ENCODE measurements at regions not wholly inside any gene's neighbourhood (a gene's known extent, or its start where the extent isn't known, plus 50 kb on each side); places are given as distances from the start of the nearest gene placed in this dataset.

- no peaks in the 10 kb centered on the region for H3K36me3 ChIP-seq (ENCODE audit: control insufficient read depth, insufficient read depth, low read length)
- H3K4me1 ChIP-seq, result peaks cover 5% of the 10 kb centered on the region
- no peaks in the 10 kb centered on the region for H3K9me3 ChIP-seq (ENCODE audit: control insufficient read depth, low read length)
- no peak overlapping the region for H3K27ac ChIP-seq
- H3K79me2 ChIP-seq, result no peaks in the 10 kb centered on the region
- no peaks in the 10 kb centered on the region for H3K27me3 ChIP-seq (ENCODE audit: control insufficient read depth, insufficient read depth, low read length)
- no peak overlapping the region for H2AFZ ChIP-seq
- H3K4me2 ChIP-seq (ENCODE audit: low read length), result no peak overlapping the region
- TF ChIP-seq, protein P1, sequence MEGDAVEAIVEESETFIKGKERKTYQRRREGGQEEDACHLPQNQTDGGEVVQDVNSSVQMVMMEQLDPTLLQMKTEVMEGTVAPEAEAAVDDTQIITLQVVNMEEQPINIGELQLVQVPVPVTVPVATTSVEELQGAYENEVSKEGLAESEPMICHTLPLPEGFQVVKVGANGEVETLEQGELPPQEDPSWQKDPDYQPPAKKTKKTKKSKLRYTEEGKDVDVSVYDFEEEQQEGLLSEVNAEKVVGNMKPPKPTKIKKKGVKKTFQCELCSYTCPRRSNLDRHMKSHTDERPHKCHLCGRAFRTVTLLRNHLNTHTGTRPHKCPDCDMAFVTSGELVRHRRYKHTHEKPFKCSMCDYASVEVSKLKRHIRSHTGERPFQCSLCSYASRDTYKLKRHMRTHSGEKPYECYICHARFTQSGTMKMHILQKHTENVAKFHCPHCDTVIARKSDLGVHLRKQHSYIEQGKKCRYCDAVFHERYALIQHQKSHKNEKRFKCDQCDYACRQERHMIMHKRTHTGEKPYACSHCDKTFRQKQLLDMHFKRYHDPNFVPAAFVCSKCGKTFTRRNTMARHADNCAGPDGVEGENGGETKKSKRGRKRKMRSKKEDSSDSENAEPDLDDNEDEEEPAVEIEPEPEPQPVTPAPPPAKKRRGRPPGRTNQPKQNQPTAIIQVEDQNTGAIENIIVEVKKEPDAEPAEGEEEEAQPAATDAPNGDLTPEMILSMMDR (IDR thresholded peaks at IDR 0.05), result no peak
- H3K9ac ChIP-seq, result no peak overlapping the region
- no peak overlapping the region for H3K4me3 ChIP-seq (ENCODE audit: low read depth, low read length)
Measured at GRCh38 chr13:72160977-72161376, 294.0 kb upstream of the DACH1 start.

GRCh38 chr13:72156760-72157159, 289.8 kb upstream of the DACH1 start:
- Histone ChIP-seq H3K4me3 (ENCODE audit: low read depth, low read length) (no peak overlapping the region), H3K36me3 (ENCODE audit: control insufficient read depth, insufficient read depth, low read length) (no peaks in the 10 kb centered on the region), H3K9ac (no peak overlapping the region), H3K27ac (no peak overlapping the region), H2AFZ (no peak overlapping the region), H3K4me2 (ENCODE audit: low read length) (no peak overlapping the region), H3K79me2 (no peaks in the 10 kb centered on the region), H3K4me1 (no peaks in the 10 kb centered on the region), H3K27me3 (ENCODE audit: control insufficient read depth, insufficient read depth, low read length) (no peaks in the 10 kb centered on the region), H3K9me3 (ENCODE audit: control insufficient read depth, low read length) (no peaks in the 10 kb centered on the region)
- TF ChIP-seq, protein P1 (IDR thresholded peaks at IDR 0.05), result no peak

GRCh38 chr13:72153272-72153671, 286.3 kb upstream of the DACH1 start:
- TF ChIP-seq, protein P1 (IDR thresholded peaks at IDR 0.05), result no peak
- no peak overlapping the region for H2AFZ ChIP-seq

GRCh38 chr13:72151241-72151640, 284.2 kb upstream of the DACH1 start:
- Histone ChIP-seq H3K79me2 (no peaks in the 10 kb centered on the region), H3K9me3 (ENCODE audit: control insufficient read depth, low read length) (no peaks in the 10 kb centered on the region), H3K4me2 (ENCODE audit: low read length) (no peak overlapping the region), H3K27me3 (ENCODE audit: control insufficient read depth, insufficient read depth, low read length) (no peaks in the 10 kb centered on the region), H3K36me3 (ENCODE audit: control insufficient read depth, insufficient read depth, low read length) (no peaks in the 10 kb centered on the region), H2AFZ (no peak overlapping the region), H3K4me1 (no peaks in the 10 kb centered on the region), H3K27ac (no peak overlapping the region), H3K4me3 (ENCODE audit: low read depth, low read length) (no peak overlapping the region), H3K9ac (no peak overlapping the region)
- TF ChIP-seq, protein P1 (IDR thresholded peaks at IDR 0.05), result no peak

More at GRCh38 chr13:72153272-72153671, 286.3 kb upstream of the DACH1 start:
- Histone ChIP-seq H3K27ac (no peak overlapping the region), H3K9me3 (ENCODE audit: control insufficient read depth, low read length) (no peaks in the 10 kb centered on the region), H3K4me1 (no peaks in the 10 kb centered on the region), H3K27me3 (ENCODE audit: control insufficient read depth, insufficient read depth, low read length) (no peaks in the 10 kb centered on the region), H3K9ac (no peak overlapping the region), H3K79me2 (no peaks in the 10 kb centered on the region), H3K4me3 (ENCODE audit: low read depth, low read length) (no peak overlapping the region), H3K4me2 (ENCODE audit: low read length) (no peak overlapping the region), H3K36me3 (ENCODE audit: control insufficient read depth, insufficient read depth, low read length) (no peaks in the 10 kb centered on the region)

DNA sequence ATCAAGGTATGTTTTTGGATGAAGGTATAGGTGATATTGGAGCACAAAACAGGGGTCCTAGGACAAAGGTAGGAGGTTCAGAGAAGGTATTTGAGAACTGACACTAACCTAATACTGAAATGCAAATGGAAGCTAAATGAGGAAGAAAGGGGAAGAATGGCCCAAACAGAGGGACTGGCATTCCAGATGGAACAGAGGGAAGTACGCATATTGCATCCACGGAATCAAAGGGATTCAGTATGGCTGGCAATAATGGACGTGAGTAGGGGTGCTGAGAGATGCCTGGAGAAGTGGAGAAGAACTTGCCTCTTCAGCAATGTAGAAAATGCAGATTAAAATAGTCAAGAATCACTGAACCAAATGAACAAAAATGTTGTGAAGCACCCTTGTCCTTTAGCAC, 283.5 kb upstream of the DACH1 start:
- H3K4me2 ChIP-seq (ENCODE audit: low read length), result no peak overlapping the region
- no peak overlapping the region for H3K4me3 ChIP-seq (ENCODE audit: low read depth, low read length)
- TF ChIP-seq, protein P1 (IDR thresholded peaks at IDR 0.05), result no peak
- H3K4me1 ChIP-seq, result no peaks in the 10 kb centered on the region
- H3K9ac ChIP-seq, result no peak overlapping the region
- H2AFZ ChIP-seq, result no peak overlapping the region
- no peak overlapping the region for H3K27ac ChIP-seq
- no peaks in the 10 kb centered on the region for H3K9me3 ChIP-seq (ENCODE audit: control insufficient read depth, low read length)
- no peaks in the 10 kb centered on the region for H3K79me2 ChIP-seq
- no peaks in the 10 kb centered on the region for H3K27me3 ChIP-seq (ENCODE audit: control insufficient read depth, insufficient read depth, low read length)
- H3K36me3 ChIP-seq (ENCODE audit: control insufficient read depth, insufficient read depth, low read length), result no peaks in the 10 kb centered on the region

Measured in parathyroid adenoma (tissue), 2 donors.